GM19043 (cell line): ENCODE measurements at regions not wholly inside any gene's neighbourhood (a gene's known extent, or its start where the extent isn't known, plus 50 kb on each side); places are given as distances from the start of the nearest gene placed in this dataset.

ENCODE experiments used
- ATAC-seq: cut with Tn5 transposase; IDR thresholded peaks from one replicate; pipeline ENCODE4 v1.9.1; 2021; ENCODE audit warnings: low read depth; ENCODE audit not compliant: unreplicated experiment

DNA sequence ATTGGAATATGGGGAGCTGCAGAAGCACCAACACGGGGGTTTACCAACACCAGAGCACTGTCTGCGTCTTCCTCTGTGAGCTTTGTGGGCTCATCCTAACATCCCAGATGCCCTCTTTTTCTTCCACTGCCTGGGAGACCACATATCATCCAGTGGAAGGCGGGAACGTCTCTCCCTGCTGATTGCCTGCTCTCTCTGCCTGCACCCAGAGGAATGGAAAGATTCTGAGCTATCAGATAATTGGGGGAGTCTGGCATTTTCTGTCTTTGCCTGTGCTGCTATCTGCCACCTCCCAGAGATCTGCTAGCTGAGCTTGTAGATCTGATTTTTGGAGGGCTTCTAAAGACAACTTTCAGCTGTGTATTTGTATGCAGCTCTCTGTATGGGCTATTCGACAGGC lies 166.2 kb upstream of the PLXNA2 start:
- ATAC-seq = no peak

DNA sequence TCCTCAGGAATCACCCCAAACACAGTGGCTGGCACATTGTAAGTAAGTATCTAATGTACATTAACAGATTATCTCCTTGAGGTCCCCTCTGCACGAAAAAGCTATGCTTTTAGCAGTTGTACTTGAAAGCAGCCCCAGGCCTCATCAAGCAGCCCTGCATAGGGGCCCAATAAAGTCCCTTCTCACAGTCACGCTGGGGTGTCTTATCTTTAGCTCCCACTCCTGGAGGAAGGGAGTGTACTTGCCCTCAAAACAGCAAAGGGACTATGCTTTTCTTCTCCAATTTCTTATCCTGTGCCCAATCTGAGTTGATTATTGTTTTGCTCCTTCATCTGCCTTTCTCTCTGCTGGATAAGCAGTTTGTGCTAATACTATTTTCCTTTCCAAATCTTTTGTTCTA lies 168.8 kb upstream of the PLXNA2 start:
- no peak for ATAC-seq

DNA sequence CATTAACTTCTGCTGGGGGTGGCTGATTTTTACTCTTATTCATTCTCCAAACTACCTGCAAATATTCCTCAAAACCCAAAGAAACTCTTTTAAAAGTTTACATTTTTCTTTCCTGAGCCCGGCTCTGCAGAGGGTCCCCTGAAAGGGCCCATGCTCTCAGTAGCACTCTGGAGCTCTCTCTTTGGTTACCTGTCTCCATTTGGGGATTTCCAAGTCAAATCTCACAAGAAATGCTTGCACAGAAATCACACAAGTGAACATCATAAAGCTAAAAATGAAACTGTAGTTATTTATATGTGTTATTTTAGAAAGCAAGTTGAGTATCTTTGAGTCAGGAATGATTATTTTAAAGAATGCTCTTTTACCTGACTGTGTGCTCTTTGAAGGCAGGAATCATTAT lies 174.5 kb upstream of the PLXNA2 start:
- ATAC-seq = no peak

DNA sequence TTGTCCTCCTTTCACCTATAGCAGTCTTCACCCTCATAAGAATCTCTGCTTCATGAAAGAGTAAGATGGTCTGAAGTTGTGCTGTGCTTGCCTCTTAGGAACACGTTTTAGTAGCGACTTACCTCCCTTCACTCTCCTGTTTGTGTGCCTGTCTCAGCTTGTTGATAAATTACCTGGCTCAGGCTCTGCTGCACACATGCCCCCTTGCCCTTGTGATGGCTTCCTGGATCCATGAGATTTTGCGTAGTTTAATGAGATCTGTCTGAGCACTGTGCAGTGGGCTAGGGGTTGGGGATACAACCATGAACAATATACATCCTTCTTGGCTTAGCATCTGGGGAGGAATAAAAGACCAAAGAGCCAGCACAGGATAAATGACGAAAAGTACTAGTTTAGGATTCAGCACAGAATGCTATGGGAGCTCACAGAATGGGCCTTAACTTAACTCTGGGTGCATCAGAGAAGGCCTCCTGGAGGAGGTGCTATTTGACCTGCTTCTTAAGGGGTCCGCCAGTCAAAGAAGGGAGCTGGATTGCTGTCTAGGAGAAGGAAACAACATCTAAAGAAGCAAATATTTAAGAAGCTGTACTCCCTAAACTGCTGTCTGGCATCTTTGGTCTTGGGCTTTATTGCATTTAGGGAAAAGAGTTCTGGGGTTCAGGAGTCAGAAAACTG lies 175.7 kb upstream of the PLXNA2 start:
- no peak for ATAC-seq

DNA sequence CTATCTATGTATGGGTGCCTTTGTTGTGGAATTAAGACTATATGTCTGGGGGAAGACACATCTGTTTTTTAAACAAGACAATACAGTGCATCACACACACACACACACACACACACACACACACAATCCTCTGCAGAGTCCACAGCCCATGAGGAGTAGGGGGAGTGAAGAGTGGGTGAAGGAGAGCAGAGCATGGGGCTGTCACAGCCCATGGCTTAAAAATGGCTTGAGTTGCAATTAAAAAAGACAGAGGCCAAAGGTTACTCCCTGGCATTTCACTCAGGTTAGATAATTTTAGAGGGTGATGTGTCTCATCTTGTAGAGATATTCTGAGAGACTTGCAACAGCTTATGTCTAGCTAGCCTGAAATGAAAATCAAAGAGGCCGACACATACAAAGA lies 176.5 kb upstream of the PLXNA2 start:
- ATAC-seq = no peak

DNA sequence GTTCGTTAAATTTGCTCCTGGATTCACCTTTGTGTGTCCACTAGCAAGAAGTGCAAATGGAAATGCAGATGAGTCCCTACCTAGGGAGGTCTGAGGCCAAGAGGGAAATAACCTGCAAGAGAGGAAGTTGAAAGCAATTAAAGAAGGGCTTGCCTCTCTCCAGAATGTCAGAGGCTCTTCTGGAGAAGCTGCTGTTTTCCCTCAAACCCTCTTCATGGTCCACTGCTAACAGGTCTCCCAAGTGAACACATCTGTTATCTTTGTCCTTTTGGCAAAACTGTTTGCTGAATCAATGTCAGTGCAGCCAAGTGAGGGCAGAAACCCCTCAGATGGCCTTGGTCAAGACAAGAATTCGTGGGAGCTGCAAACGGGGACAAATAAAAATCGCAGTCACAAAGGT lies 177.3 kb upstream of the PLXNA2 start:
- ATAC-seq = no peak

DNA sequence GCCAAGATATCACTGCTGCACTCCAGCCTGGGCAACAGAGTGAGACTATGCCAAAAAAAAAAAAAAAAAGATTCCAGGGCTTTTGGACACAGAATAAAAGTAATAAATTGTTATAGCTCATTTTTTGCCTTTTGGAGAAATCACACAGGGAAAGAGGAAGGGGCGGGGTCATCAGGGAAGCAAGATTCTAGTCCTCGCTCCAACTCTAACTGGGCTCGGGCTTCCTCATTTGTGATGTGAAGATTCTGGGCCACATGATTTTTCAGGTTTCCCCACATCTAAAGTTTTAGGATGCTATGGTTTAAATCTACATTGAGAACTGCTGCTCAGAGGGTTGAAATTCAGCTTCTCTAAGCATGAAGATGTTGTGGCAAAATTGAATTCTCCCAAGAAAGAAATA lies 179.3 kb upstream of the PLXNA2 start:
- ATAC-seq = no peak

DNA sequence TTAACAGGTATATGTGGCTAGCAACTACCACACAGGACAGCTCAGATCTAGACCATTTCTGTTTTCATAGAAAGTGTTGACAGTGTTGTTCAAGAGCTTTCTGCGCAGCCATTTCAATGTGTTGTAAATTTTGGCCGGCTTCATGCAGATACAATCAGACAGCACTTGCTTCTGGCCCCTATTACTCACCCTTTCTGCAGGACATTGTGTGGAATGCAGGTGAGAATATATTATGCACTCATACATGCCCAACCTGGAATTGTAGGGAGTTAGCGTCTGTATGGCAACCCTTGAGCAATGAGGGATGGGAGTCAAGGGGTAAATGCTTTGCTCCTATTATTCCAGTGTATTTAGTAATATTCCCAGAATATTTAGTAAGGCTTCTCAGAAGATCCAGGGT lies 180.9 kb upstream of the PLXNA2 start:
- no peak for ATAC-seq

DNA sequence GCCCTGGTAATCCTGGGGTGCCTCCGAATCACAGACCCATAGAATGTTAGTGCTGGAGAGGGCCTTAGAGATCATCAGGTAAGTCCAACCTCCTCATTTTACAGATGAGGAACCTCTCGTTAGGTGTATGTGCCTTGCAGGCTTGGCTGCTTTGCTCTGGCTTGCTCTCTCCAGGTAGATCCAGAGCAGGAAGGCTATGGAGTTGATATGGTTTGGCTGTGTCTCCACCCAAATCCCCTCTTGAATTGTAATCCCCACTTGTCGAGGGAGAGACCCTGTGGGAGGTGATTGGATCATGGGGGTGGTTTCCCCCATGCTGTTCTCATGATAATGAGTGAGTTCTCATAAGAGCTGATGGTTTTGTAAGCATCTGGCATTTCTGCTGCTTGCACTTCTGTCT lies 186.0 kb upstream of the PLXNA2 start:
- no peak for ATAC-seq

DNA sequence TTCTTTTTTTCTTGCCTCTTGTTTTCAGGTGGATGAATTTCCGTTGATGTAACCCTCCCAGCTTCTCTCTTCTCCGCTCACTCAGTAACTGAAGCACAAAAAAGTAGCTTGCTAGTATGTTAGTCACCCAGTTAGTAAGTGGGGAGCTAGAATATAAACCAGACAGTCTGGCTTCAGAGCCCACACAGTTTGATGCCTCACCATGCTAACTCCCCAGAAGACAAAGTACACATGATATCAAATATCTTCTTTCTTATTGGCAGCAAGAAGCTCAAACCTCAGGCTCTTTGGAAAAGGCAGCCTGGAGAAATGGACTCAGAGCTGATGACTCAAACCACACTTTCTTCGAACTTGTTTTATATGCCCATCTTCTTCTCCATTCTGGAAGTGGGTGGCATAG lies 187.5 kb upstream of the PLXNA2 start:
- no peak for ATAC-seq

DNA sequence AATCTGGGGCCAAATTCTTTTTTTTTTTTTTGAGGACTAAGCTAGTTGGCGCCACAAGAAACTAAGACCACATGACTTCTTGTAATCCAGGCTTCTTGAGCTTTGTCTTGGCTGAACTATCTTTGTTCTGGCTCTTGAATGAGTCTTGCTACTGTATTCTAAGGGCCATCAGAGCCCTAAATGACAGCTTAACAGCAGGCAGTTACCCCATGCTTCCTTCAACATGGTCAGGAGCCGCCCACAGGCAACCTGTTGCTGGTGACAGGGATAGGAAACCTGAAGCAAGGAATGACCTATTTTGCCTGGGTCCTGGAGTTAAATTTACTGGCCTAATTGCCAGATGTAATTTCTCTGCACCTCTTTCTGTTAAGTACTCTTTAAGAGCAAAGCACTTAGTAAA lies 188.2 kb upstream of the PLXNA2 start:
- no peak for ATAC-seq

DNA sequence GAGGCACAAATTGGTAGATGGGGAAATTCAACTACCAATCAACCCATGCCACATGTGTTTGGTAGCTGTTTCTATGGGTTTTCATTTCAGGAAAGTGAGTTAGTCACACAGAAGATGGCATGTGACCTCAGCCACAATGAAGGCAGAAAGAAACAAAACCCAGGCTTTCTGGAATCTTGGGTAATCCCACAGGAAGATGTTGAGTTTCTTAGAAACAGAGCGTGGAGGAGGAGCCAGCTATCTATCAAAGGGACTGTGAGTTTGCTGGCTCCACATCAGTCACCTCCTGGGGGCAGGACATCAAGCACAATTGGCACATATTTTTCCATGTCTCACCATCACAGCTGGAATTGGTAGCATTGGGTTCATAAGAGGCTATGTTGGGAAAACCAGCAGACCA lies 188.9 kb upstream of the PLXNA2 start:
- ATAC-seq = no peak

DNA sequence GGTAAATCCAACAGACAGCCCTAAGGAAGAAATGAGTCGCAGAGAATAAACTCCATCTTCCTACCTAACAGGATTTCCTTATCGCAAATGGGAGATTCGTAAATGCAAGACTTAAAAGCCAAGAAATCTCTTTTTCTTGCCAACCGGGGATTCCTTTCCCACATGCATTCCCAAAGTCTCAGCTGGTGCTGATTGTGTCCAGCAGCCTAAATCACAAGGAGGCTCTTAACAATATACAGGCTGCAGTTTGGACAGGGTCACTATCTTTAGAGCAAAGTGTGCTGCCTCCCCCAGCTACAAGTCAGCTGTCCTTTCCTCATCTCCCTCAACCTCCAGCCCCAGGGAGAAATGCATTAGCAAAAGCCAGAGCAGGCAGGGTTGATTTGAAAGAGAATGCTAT lies 189.8 kb upstream of the PLXNA2 start:
- no peak for ATAC-seq

DNA sequence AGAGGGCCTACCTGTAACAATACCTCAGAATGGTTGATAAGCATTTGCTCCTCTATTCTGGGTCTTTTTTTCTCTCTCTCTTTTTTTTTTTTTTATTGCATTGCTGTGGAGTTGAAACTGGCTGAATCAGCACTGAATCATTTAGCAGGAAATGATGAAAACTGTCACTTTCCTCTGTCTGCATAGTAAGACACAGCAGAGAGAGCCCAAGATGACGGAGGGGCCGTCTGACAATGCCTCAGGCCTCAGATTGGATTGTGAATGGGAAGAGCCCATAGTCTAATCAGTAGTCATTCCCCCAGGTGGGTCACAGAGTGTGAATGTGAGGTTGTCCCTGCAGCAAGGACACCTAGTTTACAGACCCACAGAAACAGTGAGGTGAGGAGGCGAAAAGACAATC lies 193.2 kb upstream of the PLXNA2 start:
- ATAC-seq = no peak

DNA sequence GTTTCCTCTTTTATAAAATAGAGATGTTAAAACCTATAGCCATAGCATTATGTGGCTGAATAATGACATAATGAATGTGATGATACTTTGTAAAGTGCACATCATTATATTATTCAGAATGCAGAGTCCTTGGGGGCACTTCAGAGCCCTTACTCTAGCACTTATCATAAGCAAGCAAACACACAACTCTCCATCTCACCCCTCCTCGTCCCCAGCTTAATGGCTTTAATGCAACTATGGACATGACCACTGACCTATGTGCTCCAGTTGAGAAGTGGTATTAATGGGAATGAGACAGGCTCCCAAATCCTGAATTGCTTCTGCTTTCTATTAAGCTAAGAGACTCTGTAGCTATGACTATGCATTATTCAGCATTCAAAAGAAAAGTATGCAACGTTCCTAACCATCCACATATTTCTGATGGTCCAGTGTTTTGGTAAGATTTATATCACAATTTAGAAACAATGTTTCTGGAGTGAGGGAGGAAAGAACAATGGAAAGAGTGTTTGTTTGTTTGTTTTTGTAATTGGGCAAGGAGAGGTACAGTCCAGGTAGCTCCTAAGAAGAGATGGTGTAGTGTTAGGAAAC lies 194.0 kb upstream of the PLXNA2 start:
- ATAC-seq = no peak

DNA sequence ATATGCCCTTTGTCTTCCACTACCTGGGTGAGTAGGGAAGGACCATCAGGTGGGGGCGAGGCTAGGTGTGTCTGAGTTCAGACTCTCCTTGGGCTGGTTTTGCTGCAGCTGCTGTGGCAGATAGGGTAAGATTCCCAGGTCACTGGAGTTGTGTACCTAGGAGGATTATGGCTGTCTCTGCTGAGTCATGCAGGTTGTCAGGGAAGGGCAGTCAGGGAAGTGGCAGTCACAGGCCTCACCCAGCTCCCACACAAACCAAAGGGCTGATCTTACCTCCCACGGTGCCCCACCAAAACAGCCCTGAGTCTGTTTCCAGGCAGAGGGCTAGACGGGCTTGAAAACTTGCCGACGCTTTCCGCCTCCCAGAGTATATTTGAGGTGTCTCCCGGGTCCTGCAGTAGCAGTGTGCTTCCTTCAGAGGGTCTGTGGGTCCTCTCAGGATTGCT lies 201.6 kb upstream of the PLXNA2 start:
- ATAC-seq = no peak

DNA sequence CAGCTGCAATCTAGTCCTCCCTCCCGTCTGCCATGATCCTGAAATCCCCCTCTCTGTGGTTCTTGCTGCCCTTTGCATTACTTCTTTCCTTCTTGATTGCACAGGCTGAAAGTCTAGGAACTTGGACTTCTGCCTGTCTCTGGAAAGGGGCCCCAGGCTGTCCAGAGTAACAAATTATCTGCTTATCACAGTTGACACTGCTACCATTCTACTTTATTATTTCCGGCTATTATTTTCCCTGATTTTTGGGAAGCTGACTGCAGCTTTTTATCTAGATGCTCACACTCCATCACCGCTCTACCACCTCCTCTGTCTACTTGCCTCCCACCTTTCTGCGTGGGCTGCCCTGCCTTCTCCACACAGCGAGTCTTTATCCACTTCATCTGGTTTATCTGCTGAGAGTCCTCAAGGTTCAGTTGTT lies 202.1 kb upstream of the PLXNA2 start:
- ATAC-seq = no peak

DNA sequence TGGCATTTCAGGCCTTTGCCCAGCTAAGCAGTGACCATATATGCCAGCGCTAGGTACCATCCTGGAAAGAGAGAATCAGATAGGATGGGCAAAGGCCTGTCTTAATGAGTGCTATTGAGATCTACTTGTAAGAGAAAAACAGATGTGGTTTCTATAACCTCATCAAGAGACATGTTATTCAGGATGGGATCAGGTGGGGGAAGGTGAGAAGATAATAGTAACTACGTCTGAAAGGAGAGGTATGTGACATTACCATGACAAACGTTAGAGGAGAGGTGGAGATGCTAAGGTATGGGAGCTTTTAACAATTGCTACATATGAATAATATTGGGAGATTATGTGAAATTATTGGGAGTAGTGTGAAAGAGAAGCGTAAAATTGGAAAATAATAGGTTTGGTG lies 204.2 kb upstream of the PLXNA2 start:
- no peak for ATAC-seq

DNA sequence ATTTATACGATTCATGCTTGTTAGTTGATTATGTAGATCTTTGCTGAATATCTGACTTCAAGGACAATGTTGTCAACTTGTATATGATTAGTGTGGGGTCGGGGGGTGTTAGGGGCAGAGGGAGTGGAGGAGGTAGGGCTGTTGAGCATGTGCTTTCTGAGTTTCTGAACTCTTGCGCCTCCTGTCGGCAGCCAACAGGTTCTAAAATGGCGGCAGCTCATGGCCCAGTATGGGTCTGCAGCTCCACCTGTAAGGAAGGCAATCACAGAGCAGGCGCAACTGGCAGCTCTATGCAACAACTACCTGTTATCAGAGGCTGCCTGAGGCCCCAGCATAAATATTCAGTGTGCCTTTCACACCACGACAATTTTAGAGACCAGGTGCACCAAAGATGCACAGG lies 205.8 kb upstream of the PLXNA2 start:
- ATAC-seq = no peak

DNA sequence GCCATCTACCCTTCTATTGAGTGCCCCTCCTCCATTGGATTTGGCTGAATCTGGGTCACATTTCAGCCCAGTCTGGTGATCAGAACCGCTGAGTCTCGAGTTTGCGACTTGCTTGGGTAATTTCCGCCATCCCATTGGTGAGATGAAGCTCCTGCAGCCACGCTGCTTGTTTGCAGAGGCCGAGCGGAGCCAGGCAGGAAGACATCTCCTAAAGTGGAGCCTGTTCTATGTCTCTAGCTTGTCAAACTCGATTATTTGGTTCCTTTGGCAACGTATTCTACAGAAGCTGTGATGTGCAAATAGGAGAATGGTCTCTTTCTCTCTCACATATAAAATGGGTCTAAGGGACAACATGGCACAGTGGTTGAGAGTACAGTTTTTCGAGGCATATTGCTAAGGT lies 206.8 kb upstream of the PLXNA2 start:
- ATAC-seq = no peak

DNA sequence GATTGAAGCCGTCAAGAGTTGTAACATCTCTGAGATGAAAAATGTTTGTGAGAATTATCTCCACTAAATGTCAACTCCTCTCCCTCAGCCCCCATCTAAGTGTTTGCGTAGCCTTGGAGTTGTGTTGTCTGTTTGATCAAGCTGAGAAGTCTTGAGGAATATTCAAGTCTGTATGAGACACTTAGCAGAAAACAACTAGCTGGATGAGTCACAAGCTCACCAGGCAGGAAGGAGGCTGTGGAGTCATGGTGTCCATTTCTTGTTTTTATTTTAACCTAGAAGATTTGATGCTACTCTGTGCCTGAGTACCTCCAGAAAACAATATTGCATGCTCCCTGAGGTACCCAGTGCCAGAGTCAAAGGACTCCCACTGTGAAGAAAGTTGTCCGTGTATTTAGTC lies 211.6 kb upstream of the PLXNA2 start:
- ATAC-seq = no peak

DNA sequence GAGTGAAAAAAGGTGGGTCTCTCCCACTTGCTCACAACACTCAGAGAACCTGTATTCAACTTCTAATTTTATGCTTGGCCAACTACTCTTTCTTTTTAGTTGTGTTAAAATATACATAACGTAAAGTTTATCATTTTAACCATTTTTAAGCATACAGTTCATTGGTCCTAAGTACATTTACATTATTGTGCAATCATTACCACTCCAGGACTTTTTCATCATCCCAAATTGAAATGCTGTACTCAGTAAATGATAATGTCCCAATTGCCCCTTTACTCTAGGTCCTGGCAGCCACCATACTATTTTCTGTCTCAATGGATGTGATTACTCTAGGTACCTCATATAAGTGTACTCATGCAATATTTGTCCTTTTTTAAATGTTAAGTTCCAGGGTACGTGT lies 212.3 kb upstream of the PLXNA2 start:
- ATAC-seq = no peak

DNA sequence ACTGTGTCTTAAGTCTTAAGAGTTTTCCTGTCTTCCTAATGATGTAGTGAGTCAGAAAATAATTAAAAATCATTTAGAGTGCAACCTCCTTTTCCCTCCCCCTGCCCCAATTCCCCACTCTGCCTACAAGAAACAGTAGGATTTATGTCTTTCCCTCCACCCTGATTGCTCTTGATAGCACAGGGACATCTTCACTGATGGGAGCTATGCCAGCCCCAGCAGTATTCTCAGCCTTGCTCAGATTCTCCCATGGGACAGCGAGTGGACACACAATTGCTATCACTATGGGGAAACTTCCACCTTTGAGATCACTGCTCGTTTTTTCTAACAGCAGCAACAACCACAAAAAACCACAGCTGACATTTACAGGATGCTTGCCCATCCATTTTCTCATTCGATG lies 216.6 kb upstream of the PLXNA2 start:
- no peak for ATAC-seq
